GM12892 (cell line): ENCODE measurements at regions not wholly inside any gene's neighbourhood (a gene's known extent, or its start where the extent isn't known, plus 50 kb on each side); places are given as distances from the start of the nearest gene placed in this dataset.

ENCODE experiments used
- POLR2A ChIP-seq: IDR thresholded peaks from 2 replicates; pipeline ENCODE4 v1.6.1; 2011; ENCODE audit warnings: low read depth, low read length, control low read depth
- TAF1 ChIP-seq: IDR thresholded peaks from 2 replicates; pipeline ENCODE4 v1.6.1; 2011; ENCODE audit warnings: low read depth, mild to moderate bottlenecking, control low read depth, low read length, borderline replicate concordance

DNA sequence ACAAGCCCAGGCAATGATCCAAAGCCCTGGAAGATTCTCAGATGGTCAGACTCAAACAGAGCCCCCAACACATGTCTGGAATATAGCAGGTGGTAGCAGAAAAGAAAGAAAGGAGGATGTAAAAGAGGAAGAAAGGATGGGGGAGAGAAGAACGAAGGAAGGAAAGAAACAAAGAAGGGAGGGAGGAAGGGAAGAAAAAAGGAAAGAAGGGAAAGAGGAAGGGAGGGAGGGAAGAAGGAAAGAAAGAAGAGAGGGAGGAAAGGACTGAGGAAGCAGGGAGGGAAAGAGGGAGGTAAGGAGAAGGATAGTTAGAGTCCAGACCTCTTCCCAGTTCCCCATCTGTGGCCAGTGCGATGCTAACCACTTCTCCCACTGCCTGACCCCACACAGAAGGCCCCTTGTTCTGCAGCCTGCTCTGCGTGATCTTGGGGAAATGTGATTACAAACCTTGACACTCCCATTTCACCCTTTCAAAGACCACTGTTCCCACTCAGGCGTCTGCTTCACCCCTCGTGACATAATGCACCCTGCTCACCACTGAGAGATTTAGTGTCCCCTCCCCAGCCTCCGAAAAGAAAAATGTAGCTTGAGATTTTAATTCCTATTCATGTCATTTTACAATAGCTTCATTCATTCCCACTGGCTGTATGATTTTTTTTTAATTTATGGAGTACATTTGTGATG is 357.9 kb downstream of the BCL11B start:
- TF ChIP-seq TAF1 (no peak), POLR2A (no peak)
